Karpas-422 (cell line): ENCODE measurements at regions not wholly inside any gene's neighbourhood (a gene's known extent, or its start where the extent isn't known, plus 50 kb on each side); places are given as distances from the start of the nearest gene placed in this dataset.
"Not testable (repeated sequence)": the region's sequence is repeated elsewhere in the genome, so short reads cannot be mapped to it uniquely, and the experiment has no call there.

Experiments used
- DNase-seq: peaks from one replicate; pipeline ENCODE4 v3.0.0-alpha.2; 2015
- H2AFZ ChIP-seq: fragments of 200-600 bp; sonication (generic); 2 replicates; pipeline ENCODE4 v1.6.1; 2014; ENCODE audit warnings: antibody characterized with exemption, low read length, mixed read lengths
- H3K27ac ChIP-seq: fragments of 200-600 bp; sonication (generic); 2 replicates; pipeline ENCODE4 v1.5.1; 2014; ENCODE audit warnings: mild to moderate bottlenecking, low read length, moderate library complexity
- H3K27me3 ChIP-seq: fragments of 200-600 bp; sonication (generic); 2 replicates; pipeline ENCODE4 v1.6.1; 2014; ENCODE audit warnings: low read length, mixed read lengths
- H3K36me3 ChIP-seq: fragments of 200-600 bp; sonication (generic); 2 replicates; pipeline ENCODE4 v1.6.1; 2014; ENCODE audit warnings: low read length, mixed read lengths; ENCODE audit not compliant: insufficient read depth
- H3K4me1 ChIP-seq: fragments of 200-600 bp; sonication (generic); 2 replicates; pipeline ENCODE4 v1.6.1; 2014; ENCODE audit warnings: mild to moderate bottlenecking, low read length, mixed read lengths
- H3K4me2 ChIP-seq: fragments of 200-600 bp; sonication (generic); 2 replicates; pipeline ENCODE4 v1.6.1; 2014; ENCODE audit warnings: low read length, low read depth, mild to moderate bottlenecking; ENCODE audit not compliant: poor library complexity, severe bottlenecking
- H3K4me3 ChIP-seq: fragments of 200-600 bp; sonication (generic); 2 replicates; pipeline ENCODE4 v1.5.1; 2014; ENCODE audit warnings: mild to moderate bottlenecking, antibody characterized with exemption, low read length, mixed read lengths
- H3K79me2 ChIP-seq: fragments of 200-600 bp; sonication (generic); 2 replicates; pipeline ENCODE4 v1.6.1; 2014; ENCODE audit warnings: mild to moderate bottlenecking, low read length, mixed read lengths
- H3K9ac ChIP-seq: fragments of 200-600 bp; sonication (generic); 2 replicates; pipeline ENCODE4 v1.6.0; 2014; ENCODE audit warnings: low read length
- H3K9me2 ChIP-seq: fragments of 200-600 bp; sonication (generic), shearing (Covaris generic); replicated peaks from 2 replicates; pipeline ENCODE4 v1.6.0; 2014; ENCODE audit warnings: mild to moderate bottlenecking, low read length, moderate library complexity; ENCODE audit not compliant: insufficient read depth
- H3K9me3 ChIP-seq: fragments of 300-700, 200-600 bp; sonication (generic); 2 replicates; pipeline ENCODE4 v1.6.1; 2014; ENCODE audit warnings: low read length, mixed read lengths
- H4K20me1 ChIP-seq: fragments of 200-600 bp; sonication (generic); 2 replicates; pipeline ENCODE4 v1.6.1; 2014; ENCODE audit warnings: mild to moderate bottlenecking, antibody characterized with exemption, low read length, low read depth; ENCODE audit not compliant: insufficient read depth

- H3K27me3 ChIP-seq = no peaks in the 10 kb centered on the region
- 0 out of 2 replicates have a peak, but pooled peaks cover 3% of the 10 kb centered on the region for H3K9me3 ChIP-seq
- no peak overlapping the region for H3K27ac ChIP-seq
- no peaks in the 10 kb centered on the region for H3K79me2 ChIP-seq
- H2AFZ ChIP-seq = no peak overlapping the region
- H3K4me2 ChIP-seq = no peak overlapping the region
- no peaks in the 10 kb centered on the region for H3K4me1 ChIP-seq
- H3K9ac ChIP-seq = no peak overlapping the region
- DNase-seq = no peak
- H3K36me3 ChIP-seq = no peaks in the 10 kb centered on the region
- H3K9me2 ChIP-seq = no peaks in the 10 kb centered on the region
- no peak overlapping the region for H3K4me3 ChIP-seq
- H4K20me1 ChIP-seq = no peaks in the 10 kb centered on the region
Observed at GRCh38 chr22:26939466-26939865, 282.1 kb downstream of the MIAT start.

- Histone ChIP-seq H3K27ac (no peak overlapping the region), H3K27me3 (no peaks in the 10 kb centered on the region)
Observed at GRCh38 chr22:26941896-26942636, 284.7 kb downstream of the MIAT start.

GRCh38 chr22:26942637-26942957, 285.2 kb downstream of the MIAT start:
- no peak overlapping the region for H3K27ac ChIP-seq
- H4K20me1 ChIP-seq = no peaks in the 10 kb centered on the region
- no peaks in the 10 kb centered on the region for H3K4me1 ChIP-seq
- H3K36me3 ChIP-seq = no peaks in the 10 kb centered on the region
- no peak overlapping the region for H2AFZ ChIP-seq
- no peak for DNase-seq
- H3K27me3 ChIP-seq = no peaks in the 10 kb centered on the region
- no peaks in the 10 kb centered on the region for H3K9me2 ChIP-seq
- H3K9me3 ChIP-seq = no peaks in the 10 kb centered on the region
- H3K79me2 ChIP-seq = no peaks in the 10 kb centered on the region
- no peak overlapping the region for H3K4me2 ChIP-seq
- no peak overlapping the region for H3K4me3 ChIP-seq
- no peak overlapping the region for H3K9ac ChIP-seq

More at GRCh38 chr22:26941896-26942636, 284.7 kb downstream of the MIAT start:
- Histone ChIP-seq H3K79me2 (no peaks in the 10 kb centered on the region), H3K9me2 (no peaks in the 10 kb centered on the region), H3K4me1 (no peaks in the 10 kb centered on the region), H4K20me1 (no peaks in the 10 kb centered on the region), H3K36me3 (no peaks in the 10 kb centered on the region), H2AFZ (no peak overlapping the region), H3K9me3 (0 out of 2 replicates have a peak, but pooled peaks cover under 1% of the 10 kb centered on the region), H3K9ac (no peak overlapping the region), H3K4me2 (no peak overlapping the region), H3K4me3 (no peak overlapping the region)
- no peak for DNase-seq

GRCh38 chr22:26945565-26945964, 288.2 kb downstream of the MIAT start:
- H3K4me1 ChIP-seq = no peaks in the 10 kb centered on the region
- H3K9ac ChIP-seq = no peak overlapping the region
- no peaks in the 10 kb centered on the region for H3K27me3 ChIP-seq
- no peaks in the 10 kb centered on the region for H3K79me2 ChIP-seq
- no peak overlapping the region for H3K4me3 ChIP-seq
- H3K9me3 ChIP-seq = no peaks in the 10 kb centered on the region
- no peaks in the 10 kb centered on the region for H3K36me3 ChIP-seq
- no peak overlapping the region for H2AFZ ChIP-seq
- DNase-seq = no peak
- H3K9me2 ChIP-seq = no peaks in the 10 kb centered on the region
- H4K20me1 ChIP-seq = no peaks in the 10 kb centered on the region
- no peak overlapping the region for H3K27ac ChIP-seq
- no peak overlapping the region for H3K4me2 ChIP-seq

- Histone ChIP-seq H3K4me2 (no peak overlapping the region), H3K4me3 (no peak overlapping the region), H2AFZ (no peak overlapping the region), H3K79me2 (no peaks in the 10 kb centered on the region), H3K9me3 (no peaks in the 10 kb centered on the region), H4K20me1 (no peaks in the 10 kb centered on the region), H3K36me3 (no peaks in the 10 kb centered on the region), H3K9ac (no peak overlapping the region), H3K9me2 (no peaks in the 10 kb centered on the region), H3K27ac (no peak overlapping the region), H3K4me1 (no peaks in the 10 kb centered on the region), H3K27me3 (no peaks in the 10 kb centered on the region)
- DNase-seq = peak; percentile 48
Observed at GRCh38 chr22:26949193-26949592, 291.8 kb downstream of the MIAT start.

- not testable (repeated sequence) for H3K9me3 ChIP-seq, H3K4me2 ChIP-seq, H2AFZ ChIP-seq, H3K36me3 ChIP-seq, H3K27ac ChIP-seq, H3K9ac ChIP-seq, H3K79me2 ChIP-seq, H3K4me1 ChIP-seq, H3K4me3 ChIP-seq, DNase-seq, H3K27me3 ChIP-seq, H4K20me1 ChIP-seq, H3K9me2 ChIP-seq
Observed at GRCh38 chr22:26951139-26951538, 293.8 kb downstream of the MIAT start.

- Histone ChIP-seq H3K4me1 (no peaks in the 10 kb centered on the region), H4K20me1 (no peaks in the 10 kb centered on the region), H3K9me3 (no peaks in the 10 kb centered on the region), H3K9me2 (no peaks in the 10 kb centered on the region), H3K79me2 (no peaks in the 10 kb centered on the region), H3K4me3 (no peak overlapping the region), H3K9ac (no peak overlapping the region), H3K27ac (no peak overlapping the region), H3K36me3 (no peaks in the 10 kb centered on the region), H3K27me3 (no peaks in the 10 kb centered on the region; the same call in 1 of the 2 replicates), H2AFZ (no peak overlapping the region), H3K4me2 (no peak overlapping the region)
- DNase-seq = no peak
Observed at GRCh38 chr22:26952004-26952403, 294.6 kb downstream of the MIAT start.

- no peak overlapping the region for H3K4me2 ChIP-seq
- H4K20me1 ChIP-seq = no peaks in the 10 kb centered on the region
- no peak overlapping the region for H3K4me3 ChIP-seq
- H3K27me3 ChIP-seq = no peaks in the 10 kb centered on the region; the same call in 1 of the 2 replicates
- no peaks in the 10 kb centered on the region for H3K36me3 ChIP-seq
- H3K9me2 ChIP-seq = no peaks in the 10 kb centered on the region
- H3K79me2 ChIP-seq = no peaks in the 10 kb centered on the region
- H3K27ac ChIP-seq = no peak overlapping the region
- H3K9me3 ChIP-seq = no peaks in the 10 kb centered on the region
- no peaks in the 10 kb centered on the region for H3K4me1 ChIP-seq
- H2AFZ ChIP-seq = no peak overlapping the region
- no peak for DNase-seq
- no peak overlapping the region for H3K9ac ChIP-seq
Observed at GRCh38 chr22:26952451-26953011, 295.1 kb downstream of the MIAT start.
